Lower leg skin (tissue), 3 donors: ENCODE measurements at regions not wholly inside any gene's neighbourhood (a gene's known extent, or its start where the extent isn't known, plus 50 kb on each side); places are given as distances from the start of the nearest gene placed in this dataset.

Experiments used
- POLR2A ChIP-seq, 2 donors: fragments of 450-650 bp; IDR thresholded peaks; one replicate each; pipeline ENCODE4 v1.6.1; 2016 to 2017; ENCODE audit warnings: antibody characterized with exemption in 2 of 2, mild to moderate bottlenecking in 1 of 2, moderate library complexity in 1 of 2
- TF ChIP-seq, protein P1 (sequence below), 3 donors: fragments of 450-650 bp; IDR thresholded peaks; one replicate each; pipeline ENCODE4 v1.5.1; 2016; ENCODE audit warnings: antibody characterized with exemption in 3 of 3, mild to moderate bottlenecking in 3 of 3, moderate library complexity in 2 of 3

DNA sequence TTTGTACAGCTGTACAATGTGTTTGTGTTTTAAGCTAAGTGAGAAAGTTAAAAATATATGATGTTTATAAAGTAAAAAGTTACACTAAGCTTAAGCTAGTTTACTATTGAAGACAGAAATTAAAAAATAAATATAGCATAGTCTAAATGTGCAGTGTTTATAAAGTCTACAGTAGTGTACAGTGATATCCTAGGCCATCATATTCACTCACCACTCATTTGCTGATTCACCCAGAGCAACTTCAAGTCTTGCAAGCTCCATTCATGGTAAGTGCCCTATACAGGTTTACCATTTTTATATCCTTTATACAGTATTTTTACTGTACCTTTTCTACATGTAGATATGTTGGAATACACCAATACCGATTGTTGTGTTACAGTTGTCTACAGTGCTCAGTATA, 553.2 kb upstream of the TBL1XR1 start:
- TF ChIP-seq, protein P1, sequence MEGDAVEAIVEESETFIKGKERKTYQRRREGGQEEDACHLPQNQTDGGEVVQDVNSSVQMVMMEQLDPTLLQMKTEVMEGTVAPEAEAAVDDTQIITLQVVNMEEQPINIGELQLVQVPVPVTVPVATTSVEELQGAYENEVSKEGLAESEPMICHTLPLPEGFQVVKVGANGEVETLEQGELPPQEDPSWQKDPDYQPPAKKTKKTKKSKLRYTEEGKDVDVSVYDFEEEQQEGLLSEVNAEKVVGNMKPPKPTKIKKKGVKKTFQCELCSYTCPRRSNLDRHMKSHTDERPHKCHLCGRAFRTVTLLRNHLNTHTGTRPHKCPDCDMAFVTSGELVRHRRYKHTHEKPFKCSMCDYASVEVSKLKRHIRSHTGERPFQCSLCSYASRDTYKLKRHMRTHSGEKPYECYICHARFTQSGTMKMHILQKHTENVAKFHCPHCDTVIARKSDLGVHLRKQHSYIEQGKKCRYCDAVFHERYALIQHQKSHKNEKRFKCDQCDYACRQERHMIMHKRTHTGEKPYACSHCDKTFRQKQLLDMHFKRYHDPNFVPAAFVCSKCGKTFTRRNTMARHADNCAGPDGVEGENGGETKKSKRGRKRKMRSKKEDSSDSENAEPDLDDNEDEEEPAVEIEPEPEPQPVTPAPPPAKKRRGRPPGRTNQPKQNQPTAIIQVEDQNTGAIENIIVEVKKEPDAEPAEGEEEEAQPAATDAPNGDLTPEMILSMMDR (IDR thresholded peaks at IDR 0.05): no peak
- TF ChIP-seq POLR2A (IDR thresholded peaks at IDR 0.05): no peak
